Progenitor cell of endocrine pancreas (in vitro differentiated cells): ENCODE measurements at regions not wholly inside any gene's neighbourhood (a gene's known extent, or its start where the extent isn't known, plus 50 kb on each side); places are given as distances from the start of the nearest gene placed in this dataset.

Experiments
- DNase-seq: peaks from one replicate; pipeline ENCODE4 v3.0.0; 2021; ENCODE audit warnings: low spot score; ENCODE audit not compliant: unreplicated experiment
- H3K27ac Mint-ChIP-seq: 2 replicates; pipeline ENCODE4 v1.8.0; 2021; ENCODE audit warnings: mild to moderate bottlenecking, moderate library complexity, mixed read lengths
- H3K27me3 Mint-ChIP-seq: 2 replicates; pipeline ENCODE4 v1.8.0; 2021; ENCODE audit warnings: mixed read lengths
- H3K36me3 Mint-ChIP-seq: 2 replicates; pipeline ENCODE4 v1.8.0; 2022; ENCODE audit warnings: mixed read lengths; ENCODE audit not compliant: insufficient read depth
- H3K4me1 Mint-ChIP-seq: 2 replicates; pipeline ENCODE4 v1.8.0; 2021; ENCODE audit warnings: low read depth, mixed read lengths
- H3K4me3 Mint-ChIP-seq: 2 replicates; pipeline ENCODE4 v1.8.0; 2021; ENCODE audit warnings: low read depth, mild to moderate bottlenecking, moderate library complexity, mixed read lengths
- H3K9me3 Mint-ChIP-seq: 2 replicates; pipeline ENCODE4 v1.8.0; 2021; ENCODE audit warnings: low read depth, mixed read lengths
- TF ChIP-seq, protein P1 (sequence below): fragments of 200-600 bp; sonication (generic); IDR thresholded peaks from one replicate; pipeline ENCODE4 v1.5.0; 2021; ENCODE audit warnings: antibody characterized with exemption, mild to moderate bottlenecking; ENCODE audit not compliant: unreplicated experiment

DNA sequence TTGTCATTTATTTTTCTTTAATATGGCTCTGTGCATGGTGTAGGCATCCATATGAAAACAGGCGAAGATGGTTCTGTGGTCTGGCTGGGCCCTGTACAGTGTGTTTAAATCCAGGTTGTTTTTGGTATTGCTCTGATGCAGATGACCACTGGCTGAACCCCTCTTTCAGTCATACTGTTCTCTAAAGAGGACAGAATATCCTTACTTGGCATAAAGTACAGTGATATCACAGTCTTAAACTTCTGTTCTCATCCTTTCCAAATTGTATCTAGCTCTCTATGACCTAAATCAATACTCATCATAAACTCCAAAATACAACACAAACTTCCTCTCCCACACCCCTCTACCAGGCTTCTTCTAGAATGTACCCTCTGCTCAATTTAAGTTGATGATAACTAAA is 252.7 kb upstream of the FAR2 start:
- Mint-ChIP-seq H3K27me3 (no peaks in the 10 kb centered on the region), H3K9me3 (peaks cover 13% of the 10 kb centered on the region), H3K4me3 (no peak overlapping the region), H3K36me3 (no peaks in the 10 kb centered on the region), H3K27ac (no peak overlapping the region), H3K4me1 (no peaks in the 10 kb centered on the region)
- TF ChIP-seq, protein P1, sequence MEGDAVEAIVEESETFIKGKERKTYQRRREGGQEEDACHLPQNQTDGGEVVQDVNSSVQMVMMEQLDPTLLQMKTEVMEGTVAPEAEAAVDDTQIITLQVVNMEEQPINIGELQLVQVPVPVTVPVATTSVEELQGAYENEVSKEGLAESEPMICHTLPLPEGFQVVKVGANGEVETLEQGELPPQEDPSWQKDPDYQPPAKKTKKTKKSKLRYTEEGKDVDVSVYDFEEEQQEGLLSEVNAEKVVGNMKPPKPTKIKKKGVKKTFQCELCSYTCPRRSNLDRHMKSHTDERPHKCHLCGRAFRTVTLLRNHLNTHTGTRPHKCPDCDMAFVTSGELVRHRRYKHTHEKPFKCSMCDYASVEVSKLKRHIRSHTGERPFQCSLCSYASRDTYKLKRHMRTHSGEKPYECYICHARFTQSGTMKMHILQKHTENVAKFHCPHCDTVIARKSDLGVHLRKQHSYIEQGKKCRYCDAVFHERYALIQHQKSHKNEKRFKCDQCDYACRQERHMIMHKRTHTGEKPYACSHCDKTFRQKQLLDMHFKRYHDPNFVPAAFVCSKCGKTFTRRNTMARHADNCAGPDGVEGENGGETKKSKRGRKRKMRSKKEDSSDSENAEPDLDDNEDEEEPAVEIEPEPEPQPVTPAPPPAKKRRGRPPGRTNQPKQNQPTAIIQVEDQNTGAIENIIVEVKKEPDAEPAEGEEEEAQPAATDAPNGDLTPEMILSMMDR, result no peak
- no peak for DNase-seq

DNA sequence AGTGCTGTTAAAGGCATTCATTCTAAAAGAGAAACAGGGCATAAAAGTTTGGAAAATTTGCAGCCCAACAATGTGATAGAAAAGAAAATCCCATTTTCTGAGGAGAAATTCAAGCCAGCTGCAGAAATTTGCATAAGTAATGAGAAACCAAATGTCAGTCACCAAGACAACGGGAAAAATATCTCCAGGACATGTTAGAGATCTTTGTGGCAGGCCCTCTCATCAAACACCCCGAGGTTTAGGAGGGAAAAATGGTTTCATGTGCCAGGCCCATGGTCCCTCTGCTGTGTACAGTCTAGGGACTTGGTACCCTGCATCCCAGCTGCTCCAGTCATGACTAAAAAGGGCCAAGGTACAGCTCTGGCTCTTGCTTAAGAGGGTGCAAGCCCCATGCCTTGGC is 251.0 kb upstream of the FAR2 start:
- Mint-ChIP-seq H3K27me3 (no peaks in the 10 kb centered on the region), H3K4me1 (no peaks in the 10 kb centered on the region), H3K9me3 (peaks cover 23% of the 10 kb centered on the region), H3K4me3 (no peak overlapping the region), H3K27ac (no peak overlapping the region), H3K36me3 (no peaks in the 10 kb centered on the region)
- TF ChIP-seq, protein P1, result no peak
- no peak for DNase-seq

DNA sequence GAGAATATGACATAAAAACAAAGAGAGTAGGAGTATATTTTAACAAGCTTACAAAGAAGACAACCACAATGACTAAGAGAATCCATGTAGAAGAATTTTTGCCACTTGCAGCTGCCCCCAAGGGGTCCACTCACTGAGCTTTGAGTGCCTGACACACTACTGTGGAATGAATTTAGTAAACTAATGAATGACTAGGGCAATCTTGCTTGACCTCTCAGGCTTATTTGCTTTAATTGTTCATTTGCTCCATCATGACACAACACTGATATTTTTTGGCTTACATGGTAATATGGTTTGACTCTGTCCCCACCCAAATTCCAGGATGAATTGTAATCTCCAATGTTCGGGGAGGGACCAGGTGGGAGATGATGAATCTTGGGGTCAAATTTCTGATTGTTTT is 249.1 kb upstream of the FAR2 start:
- no peaks in the 10 kb centered on the region for H3K4me1 Mint-ChIP-seq

DNA sequence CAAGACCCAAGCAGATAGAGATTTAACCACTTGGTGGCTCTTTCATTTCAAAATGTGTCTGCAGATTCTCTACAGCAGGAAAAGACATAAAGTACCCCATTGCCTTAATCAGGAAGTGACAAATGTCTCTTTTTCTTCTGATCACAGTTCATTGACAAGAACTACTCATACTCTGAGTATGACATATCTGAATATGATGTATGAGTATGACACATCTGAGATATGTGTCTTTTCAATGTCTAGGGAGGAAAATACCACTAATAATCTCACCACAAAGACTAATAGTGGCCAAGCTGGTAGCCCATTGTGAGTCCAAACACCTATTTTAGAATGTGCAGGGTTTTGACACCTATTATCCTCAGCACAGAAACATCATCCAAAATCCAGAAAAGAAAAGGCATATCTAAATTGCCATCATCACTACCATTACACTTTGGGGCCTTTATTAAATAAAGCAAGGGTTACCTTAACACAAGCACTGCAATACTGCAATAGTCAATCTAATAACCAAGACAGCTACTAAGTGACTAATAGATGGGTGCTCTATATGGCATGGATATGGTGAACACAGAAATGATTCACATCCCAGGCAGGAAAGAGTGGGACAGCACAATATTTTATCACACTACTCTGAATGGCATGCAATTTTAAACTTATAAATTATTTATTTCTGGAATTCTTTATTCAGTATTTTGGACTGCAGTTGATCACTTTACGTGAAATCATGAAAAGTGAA is 243.7 kb upstream of the FAR2 start:
- H3K9me3 Mint-ChIP-seq, result peaks cover 54% of the 10 kb centered on the region

More for the DNA sequence above, 249.1 kb upstream of the FAR2 start:
- H3K27me3 Mint-ChIP-seq, result no peaks in the 10 kb centered on the region
- no peak for DNase-seq
- H3K36me3 Mint-ChIP-seq, result no peaks in the 10 kb centered on the region
- H3K9me3 Mint-ChIP-seq, result peaks cover 28% of the 10 kb centered on the region
- no peak overlapping the region for H3K27ac Mint-ChIP-seq
- TF ChIP-seq, protein P1, result no peak
- no peak overlapping the region for H3K4me3 Mint-ChIP-seq

DNA sequence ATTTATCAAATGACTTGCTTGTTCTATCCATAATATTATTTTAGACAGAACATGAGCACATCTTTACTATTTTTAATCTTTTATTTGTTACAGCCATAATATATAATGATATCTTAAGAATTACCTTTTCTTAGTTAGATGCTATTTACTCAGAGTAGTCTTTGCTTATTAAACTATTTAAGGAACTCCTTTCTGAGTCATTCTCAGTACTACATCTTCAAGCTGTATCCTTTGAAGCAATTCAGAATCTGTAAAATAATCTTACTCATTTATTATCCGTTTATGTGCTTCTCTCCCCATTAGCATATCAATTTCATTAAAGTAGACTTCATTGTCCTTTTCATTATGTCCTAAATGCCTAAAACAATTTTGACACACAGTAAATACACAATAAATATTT is 240.4 kb upstream of the FAR2 start:
- no peaks in the 10 kb centered on the region for H3K27me3 Mint-ChIP-seq
- H3K27ac Mint-ChIP-seq, result no peak overlapping the region
- no peak overlapping the region for H3K4me3 Mint-ChIP-seq
- H3K4me1 Mint-ChIP-seq, result no peaks in the 10 kb centered on the region
- no peak for DNase-seq
- TF ChIP-seq, protein P1, result no peak
- H3K36me3 Mint-ChIP-seq, result no peaks in the 10 kb centered on the region
- peaks cover 46% of the 10 kb centered on the region for H3K9me3 Mint-ChIP-seq

More for the DNA sequence above, 243.7 kb upstream of the FAR2 start:
- no peak overlapping the region for H3K27ac Mint-ChIP-seq
- H3K4me3 Mint-ChIP-seq, result no peak overlapping the region
- no peaks in the 10 kb centered on the region for H3K36me3 Mint-ChIP-seq
- H3K4me1 Mint-ChIP-seq, result no peaks in the 10 kb centered on the region
- TF ChIP-seq, protein P1, result no peak
- DNase-seq, result no peak
- H3K27me3 Mint-ChIP-seq, result no peaks in the 10 kb centered on the region
